HEK293 (cell line): ENCODE measurements at regions not wholly inside any gene's neighbourhood (a gene's known extent, or its start where the extent isn't known, plus 50 kb on each side); places are given as distances from the start of the nearest gene placed in this dataset.

Source experiments
- CTCF ChIP-seq: fragments of 450-650 bp; formaldehyde crosslinking; IDR thresholded peaks from 2 replicates; pipeline ENCODE4 v1.5.1; 2016; ENCODE audit warnings: missing biosample characterization, missing genetic modification characterization
- ZNF530 ChIP-seq: fragments of 450-650 bp; formaldehyde crosslinking; IDR thresholded peaks from 2 replicates; pipeline ENCODE4 v1.5.1; 2016; ENCODE audit warnings: low read depth, missing biosample characterization, missing genetic modification characterization

DNA sequence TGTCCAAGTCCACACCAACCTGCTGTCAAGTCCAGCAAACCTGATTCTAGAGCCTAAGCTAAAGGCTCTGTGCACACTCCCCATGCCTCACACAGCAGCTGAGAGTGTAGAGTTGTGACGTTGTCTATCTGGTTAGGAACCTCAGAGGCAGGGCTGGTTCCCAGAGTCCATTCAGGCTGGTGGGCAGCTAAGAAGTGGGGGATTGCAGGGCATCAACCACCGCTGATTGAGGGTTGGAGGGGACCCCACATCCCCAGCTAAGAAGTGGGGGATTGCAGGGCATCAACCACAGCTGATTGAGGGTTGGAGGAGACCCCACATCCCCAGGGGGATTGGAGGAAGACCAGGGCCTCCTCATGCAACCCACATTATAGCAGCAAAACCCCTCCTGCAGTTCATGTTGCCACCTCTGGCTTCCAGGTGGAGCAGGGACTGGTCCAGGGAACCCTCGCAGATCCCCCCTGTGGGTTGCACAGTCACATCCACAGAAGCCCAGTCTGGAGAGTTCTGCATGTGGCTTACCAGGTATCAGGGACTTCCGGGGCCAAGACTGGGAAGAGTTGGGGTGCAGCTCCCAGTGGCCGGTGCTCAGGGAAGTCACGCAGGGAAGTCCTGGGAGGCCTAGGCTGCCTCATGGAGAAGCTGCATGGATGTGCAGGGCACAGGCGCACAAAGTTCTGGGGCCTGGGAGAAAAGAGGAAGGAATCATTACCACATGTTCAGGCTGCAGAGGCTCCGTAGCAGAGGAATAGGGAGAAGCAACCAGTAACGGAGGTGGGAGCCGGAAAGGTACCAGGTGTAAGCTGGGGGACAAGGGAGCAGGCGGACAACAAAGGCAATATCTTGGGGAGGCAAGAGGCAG lies 71.4 kb upstream of the PCSK6 start:
- TF ChIP-seq CTCF (tag by site-specific recombination) (no peak), ZNF530 (tag by site-specific recombination) (no peak)
